H9 (cell line): ENCODE measurements at regions not wholly inside any gene's neighbourhood (a gene's known extent, or its start where the extent isn't known, plus 50 kb on each side); places are given as distances from the start of the nearest gene placed in this dataset.

ENCODE experiments used
- DNase-seq: peaks from one replicate; pipeline ENCODE4 v3.0.0-alpha.2; 2017
- H2AFZ ChIP-seq: one replicate; pipeline ENCODE4 v1.6.1; 2013; ENCODE audit warnings: mild to moderate bottlenecking, low read length, control low read depth, moderate library complexity
- H2AK5ac ChIP-seq: 2 replicates; pipeline ENCODE4 v1.6.1; 2013; ENCODE audit warnings: low read length, control low read depth, mixed read lengths; ENCODE audit not compliant: insufficient read length
- H2BK120ac ChIP-seq: one replicate; pipeline ENCODE4 v1.6.1; 2013; ENCODE audit warnings: low read depth, mild to moderate bottlenecking, low read length, control low read depth, inconsistent platforms; ENCODE audit not compliant: poor library complexity, severe bottlenecking
- H2BK12ac ChIP-seq: 2 replicates; pipeline ENCODE4 v1.6.1; 2013; ENCODE audit warnings: low read length, control low read depth, mixed read lengths, low read depth; ENCODE audit not compliant: insufficient read length
- H2BK15ac ChIP-seq: 2 replicates; pipeline ENCODE4 v1.6.1; 2013; ENCODE audit warnings: low read depth, low read length, control low read depth
- H2BK20ac ChIP-seq: one replicate; pipeline ENCODE4 v1.6.1; 2013; ENCODE audit warnings: low read depth, mild to moderate bottlenecking, low read length, control low read depth, inconsistent platforms; ENCODE audit not compliant: poor library complexity, severe bottlenecking
- H2BK5ac ChIP-seq: 2 replicates; pipeline ENCODE4 v1.6.1; 2013; ENCODE audit warnings: low read length, control low read depth, mixed read lengths; ENCODE audit not compliant: insufficient read length
- H3K14ac ChIP-seq: 2 replicates; pipeline ENCODE4 v1.6.1; 2013; ENCODE audit warnings: low read length, control low read depth; ENCODE audit not compliant: insufficient read depth
- H3K18ac ChIP-seq: 2 replicates; pipeline ENCODE4 v1.6.1; 2013; ENCODE audit warnings: low read depth, mild to moderate bottlenecking, mixed read lengths, low read length, control low read depth; ENCODE audit not compliant: insufficient read length
- H3K23ac ChIP-seq: 2 replicates; pipeline ENCODE4 v1.6.1; 2013; ENCODE audit warnings: low read length, control low read depth, mixed read lengths, low read depth; ENCODE audit not compliant: insufficient read length
- H3K23me2 ChIP-seq: 2 replicates; pipeline ENCODE4 v1.6.1; 2013; ENCODE audit warnings: low read depth, mild to moderate bottlenecking, mixed read lengths, low read length, control low read depth; ENCODE audit not compliant: insufficient read length, poor library complexity, severe bottlenecking
- H3K27ac ChIP-seq: 2 replicates; pipeline ENCODE4 v1.5.1; 2013; ENCODE audit warnings: low read length, control low read depth, mixed read lengths, low read depth; ENCODE audit not compliant: insufficient read length
- H3K27me3 ChIP-seq: 2 replicates; pipeline ENCODE4 v1.6.1; 2013; ENCODE audit warnings: low read length, control low read depth, inconsistent platforms; ENCODE audit not compliant: insufficient read depth
- H3K4ac ChIP-seq: 2 replicates; pipeline ENCODE4 v1.6.1; 2013; ENCODE audit warnings: low read depth, mild to moderate bottlenecking, control low read depth, inconsistent platforms, low read length, moderate library complexity
- H3K4me1 ChIP-seq: 2 replicates; pipeline ENCODE4 v1.6.1; 2013; ENCODE audit warnings: low read length, control low read depth, inconsistent platforms; ENCODE audit not compliant: insufficient read depth
- H3K4me2 ChIP-seq: 2 replicates; pipeline ENCODE4 v1.6.1; 2013; ENCODE audit warnings: low read length, control low read depth, mixed read lengths; ENCODE audit not compliant: insufficient read length, insufficient read depth
- H3K56ac ChIP-seq: 2 replicates; pipeline ENCODE4 v1.6.1; 2013; ENCODE audit warnings: low read depth, mild to moderate bottlenecking, mixed read lengths, low read length, control low read depth; ENCODE audit not compliant: insufficient read length
- H3K79me1 ChIP-seq: 2 replicates; pipeline ENCODE4 v1.6.1; 2013; ENCODE audit warnings: low read depth, mild to moderate bottlenecking, moderate library complexity, low read length, control low read depth, inconsistent platforms; ENCODE audit not compliant: insufficient read depth, poor library complexity, severe bottlenecking
- H3K79me2 ChIP-seq: 2 replicates; pipeline ENCODE4 v1.6.1; 2013; ENCODE audit warnings: low read length, control low read depth, inconsistent platforms; ENCODE audit not compliant: insufficient read depth
- H3K9ac ChIP-seq: 2 replicates; pipeline ENCODE4 v1.6.1; 2013; ENCODE audit warnings: low read length, control low read depth, mixed read lengths; ENCODE audit not compliant: insufficient read length; ENCODE audit errors: extremely low read depth
- H3K9me3 ChIP-seq: one replicate; pipeline ENCODE4 v1.6.1; 2013; ENCODE audit warnings: low read depth, low read length, inconsistent platforms; ENCODE audit not compliant: control insufficient read depth
- H3T11ph ChIP-seq: one replicate; pipeline ENCODE4 v1.6.1; 2013; ENCODE audit warnings: mild to moderate bottlenecking, low read length, control low read depth, inconsistent platforms
- H4K20me1 ChIP-seq: one replicate; pipeline ENCODE4 v1.6.1; 2013; ENCODE audit not compliant: control insufficient read depth, insufficient read length, insufficient read depth
- H4K5ac ChIP-seq: 2 replicates; pipeline ENCODE4 v1.6.1; 2013; ENCODE audit warnings: low read depth, mild to moderate bottlenecking, mixed read lengths, low read length, control low read depth; ENCODE audit not compliant: insufficient read length
- H4K8ac ChIP-seq: replicated peaks from 2 replicates; pipeline ENCODE4 v1.6.1; 2013; ENCODE audit warnings: low read length, control low read depth, mixed read lengths, low read depth; ENCODE audit not compliant: insufficient read length
- H4K91ac ChIP-seq: 2 replicates; pipeline ENCODE4 v1.6.1; 2013; ENCODE audit warnings: low read depth, mild to moderate bottlenecking, moderate library complexity, mixed read lengths, low read length, control low read depth; ENCODE audit not compliant: insufficient read length
- H3K27ac Mint-ChIP-seq, 3 experiments: 2 replicates in 2 of 3; 3 replicates in 1 of 3; pipeline ENCODE4 v1.8.0; 2020 to 2021; ENCODE audit warnings: mixed read lengths in 3 of 3, mild to moderate bottlenecking in 1 of 3, moderate library complexity in 1 of 3
- H3K27me3 Mint-ChIP-seq: 2 replicates; pipeline ENCODE4 v1.8.0; 2021; ENCODE audit warnings: low read depth, mild to moderate bottlenecking, moderate library complexity, mixed read lengths
- H3K36me3 Mint-ChIP-seq, 3 experiments: 2 replicates in 2 of 3; 3 replicates in 1 of 3; pipeline ENCODE4 v1.8.0; 2020 to 2021; ENCODE audit warnings: low read depth in 3 of 3, mixed read lengths in 3 of 3; ENCODE audit not compliant: insufficient read depth in 1 of 3
- H3K4me1 Mint-ChIP-seq, 2 experiments: 2 replicates each; pipeline ENCODE4 v1.8.0; 2020; ENCODE audit warnings: mixed read lengths in 2 of 2
- H3K4me3 Mint-ChIP-seq, 2 experiments: 2 replicates in 1 of 2; 3 replicates in 1 of 2; pipeline ENCODE4 v1.8.0; 2020 to 2021; ENCODE audit warnings: mild to moderate bottlenecking in 2 of 2, mixed read lengths in 2 of 2, moderate library complexity in 1 of 2
- H3K9me3 Mint-ChIP-seq, 2 experiments: 2 replicates in 1 of 2; 3 replicates in 1 of 2; pipeline ENCODE4 v1.8.0; 2020; ENCODE audit warnings: mild to moderate bottlenecking in 2 of 2, mixed read lengths in 2 of 2, moderate library complexity in 1 of 2
- WGBS: extraction: QIAGEN DNeasy Blood & Tissue Kit; methylation state at CpG from one replicate; pipeline ENCODE4 v1.1.7; 2013; ENCODE audit warnings: missing lambda C conversion rate, low lambda C conversion rate, mixed read lengths; ENCODE audit not compliant: insufficient read length; ENCODE audit errors: extremely low coverage; 5-methylcytosine and 5-hydroxymethylcytosine counted together
- TF ChIP-seq, protein P1 (sequence below): fragments of 200-600 bp; sonication (generic); conservative IDR thresholded peaks from 3 replicates; pipeline ENCODE4 v1.8.0; 2021; ENCODE audit warnings: antibody characterized with exemption, mild to moderate bottlenecking

DNA sequence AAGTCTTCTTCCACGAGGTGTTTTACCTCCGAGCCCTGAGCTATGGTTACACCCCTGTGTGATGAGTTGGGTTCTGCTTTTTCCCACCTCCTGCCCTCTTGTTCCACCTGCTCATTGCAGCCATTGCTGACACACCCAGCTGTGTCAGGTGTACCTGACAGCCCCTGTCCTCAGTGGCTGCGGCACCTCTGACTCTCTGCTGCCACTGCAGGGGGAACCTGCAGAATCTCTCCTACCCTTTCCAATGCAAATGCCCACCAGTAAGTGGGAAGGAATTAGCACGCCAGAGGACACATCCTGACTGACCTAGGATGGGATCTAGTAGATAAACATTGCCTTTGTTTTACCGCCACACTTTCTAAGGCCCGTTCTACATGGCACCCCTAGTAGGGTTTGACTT is 600.9 kb upstream of the MKI67 start:
- Histone ChIP-seq H2AK5ac (no peak overlapping the region), H3T11ph (no peak overlapping the region), H2BK15ac (no peak overlapping the region), H3K4me1 (peaks cover 5% of the 10 kb centered on the region; the same call in 1 of the 2 replicates), H4K20me1 (no peaks in the 10 kb centered on the region), H3K9ac (no peak overlapping the region), H4K8ac (no peak overlapping the region), H3K27ac (no peak overlapping the region), H3K4me2 (no peak overlapping the region), H2BK12ac (no peak overlapping the region), H4K91ac (no peak overlapping the region), H3K27me3 (no peaks in the 10 kb centered on the region), H3K4ac (no peak overlapping the region), H2BK120ac (no peak overlapping the region), H3K18ac (no peak overlapping the region), H3K79me2 (no peaks in the 10 kb centered on the region), H3K79me1 (no peaks in the 10 kb centered on the region), H2BK20ac (no peak overlapping the region), H3K14ac (no peak overlapping the region), H4K5ac (no peak overlapping the region), H3K9me3 (no peaks in the 10 kb centered on the region), H3K23ac (no peak overlapping the region), H2AFZ (no peak overlapping the region), H3K56ac (no peak overlapping the region), H2BK5ac (no peak overlapping the region), H3K23me2 (no peaks in the 10 kb centered on the region)
- DNase-seq = peak; percentile 48
- Mint-ChIP-seq H3K9me3 (no peaks in the 10 kb centered on the region), H3K27me3 (peaks cover 1% of the 10 kb centered on the region; the same call in 1 of the 2 replicates), H3K36me3 (no peaks in the 10 kb centered on the region), H3K4me3 (no peak overlapping the region), H3K4me1 (peaks cover 27 to 28% of the 10 kb centered on the region in 2 experiments), H3K27ac (peak overlapping the region in 2 of 3 experiments; percentile 43 to 89; a peak in 4 of 7 replicates)
- no CpG with 5 or more reads among the region's 6 CpGs for WGBS
- TF ChIP-seq, protein P1, sequence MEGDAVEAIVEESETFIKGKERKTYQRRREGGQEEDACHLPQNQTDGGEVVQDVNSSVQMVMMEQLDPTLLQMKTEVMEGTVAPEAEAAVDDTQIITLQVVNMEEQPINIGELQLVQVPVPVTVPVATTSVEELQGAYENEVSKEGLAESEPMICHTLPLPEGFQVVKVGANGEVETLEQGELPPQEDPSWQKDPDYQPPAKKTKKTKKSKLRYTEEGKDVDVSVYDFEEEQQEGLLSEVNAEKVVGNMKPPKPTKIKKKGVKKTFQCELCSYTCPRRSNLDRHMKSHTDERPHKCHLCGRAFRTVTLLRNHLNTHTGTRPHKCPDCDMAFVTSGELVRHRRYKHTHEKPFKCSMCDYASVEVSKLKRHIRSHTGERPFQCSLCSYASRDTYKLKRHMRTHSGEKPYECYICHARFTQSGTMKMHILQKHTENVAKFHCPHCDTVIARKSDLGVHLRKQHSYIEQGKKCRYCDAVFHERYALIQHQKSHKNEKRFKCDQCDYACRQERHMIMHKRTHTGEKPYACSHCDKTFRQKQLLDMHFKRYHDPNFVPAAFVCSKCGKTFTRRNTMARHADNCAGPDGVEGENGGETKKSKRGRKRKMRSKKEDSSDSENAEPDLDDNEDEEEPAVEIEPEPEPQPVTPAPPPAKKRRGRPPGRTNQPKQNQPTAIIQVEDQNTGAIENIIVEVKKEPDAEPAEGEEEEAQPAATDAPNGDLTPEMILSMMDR = no peak; the same call in 2 of the 3 replicates
